MM.1S (cell line): ENCODE measurements at regions not wholly inside any gene's neighbourhood (a gene's known extent, or its start where the extent isn't known, plus 50 kb on each side); places are given as distances from the start of the nearest gene placed in this dataset.

Experiments
- EZH2 ChIP-seq: fragments of 300-600 bp; sonication (generic); optimal IDR thresholded peaks from 2 replicates; pipeline ENCODE3; 2017; ENCODE audit warnings: low read depth, mild to moderate bottlenecking, antibody characterized with exemption, low read length, mixed read lengths
- EZH2phosphoT487 ChIP-seq: fragments of 300-600 bp; sonication (generic); IDR thresholded peaks from 2 replicates; pipeline ENCODE4 v1.6.1; 2018; ENCODE audit warnings: antibody characterized with exemption, low read length
- TF ChIP-seq, protein P1 (sequence below): fragments of 300-600 bp; sonication (generic); IDR thresholded peaks from 2 replicates; pipeline ENCODE4 v1.5.1; 2016; ENCODE audit warnings: antibody characterized with exemption, low read length, mixed read lengths

DNA sequence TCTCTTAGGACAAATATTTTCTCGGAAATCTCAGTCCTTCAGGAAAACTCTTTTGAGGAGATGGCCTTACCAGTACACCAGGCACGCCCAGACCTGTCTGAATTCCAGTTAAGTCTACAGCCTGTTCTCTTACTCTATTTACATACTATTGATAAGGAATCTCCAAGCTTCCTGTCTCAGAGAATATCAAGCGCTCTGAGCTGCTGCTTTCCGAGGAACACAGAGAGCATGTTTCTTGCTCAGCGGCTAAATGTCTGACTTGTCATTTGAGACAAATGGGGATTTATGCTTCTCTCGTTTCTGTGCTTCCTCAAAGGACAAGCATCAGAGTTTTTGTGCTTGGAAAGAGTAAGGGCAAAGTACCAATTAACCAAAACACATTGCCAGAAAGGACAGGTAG is 112.4 kb upstream of the CCDC54 start:
- TF ChIP-seq, protein P1, sequence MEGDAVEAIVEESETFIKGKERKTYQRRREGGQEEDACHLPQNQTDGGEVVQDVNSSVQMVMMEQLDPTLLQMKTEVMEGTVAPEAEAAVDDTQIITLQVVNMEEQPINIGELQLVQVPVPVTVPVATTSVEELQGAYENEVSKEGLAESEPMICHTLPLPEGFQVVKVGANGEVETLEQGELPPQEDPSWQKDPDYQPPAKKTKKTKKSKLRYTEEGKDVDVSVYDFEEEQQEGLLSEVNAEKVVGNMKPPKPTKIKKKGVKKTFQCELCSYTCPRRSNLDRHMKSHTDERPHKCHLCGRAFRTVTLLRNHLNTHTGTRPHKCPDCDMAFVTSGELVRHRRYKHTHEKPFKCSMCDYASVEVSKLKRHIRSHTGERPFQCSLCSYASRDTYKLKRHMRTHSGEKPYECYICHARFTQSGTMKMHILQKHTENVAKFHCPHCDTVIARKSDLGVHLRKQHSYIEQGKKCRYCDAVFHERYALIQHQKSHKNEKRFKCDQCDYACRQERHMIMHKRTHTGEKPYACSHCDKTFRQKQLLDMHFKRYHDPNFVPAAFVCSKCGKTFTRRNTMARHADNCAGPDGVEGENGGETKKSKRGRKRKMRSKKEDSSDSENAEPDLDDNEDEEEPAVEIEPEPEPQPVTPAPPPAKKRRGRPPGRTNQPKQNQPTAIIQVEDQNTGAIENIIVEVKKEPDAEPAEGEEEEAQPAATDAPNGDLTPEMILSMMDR = no peak
- TF ChIP-seq EZH2phosphoT487 (no peak), EZH2 (no peak)
